ENCODE measurements at regions not wholly inside any gene's neighbourhood (a gene's known extent, or its start where the extent isn't known, plus 50 kb on each side); places are given as distances from the start of the nearest gene placed in this dataset.

GRCh38 chrX:113455582-113455981 is 615.0 kb upstream of the AMOT start:
- no peaks in the 10 kb centered on the region for H3K36me3 ChIP-seq (ENCODE audit: insufficient read depth)
- H3K79me2 ChIP-seq (ENCODE audit: insufficient read depth, low read depth), result no peaks in the 10 kb centered on the region
- no peaks in the 10 kb centered on the region for H3K27me3 ChIP-seq (ENCODE audit: insufficient read depth, low read depth)
- H3K27ac ChIP-seq, result no peak overlapping the region
- H3K4me1 ChIP-seq (ENCODE audit: low read depth, poor library complexity, severe bottlenecking), result no peaks in the 10 kb centered on the region
- H3K9ac ChIP-seq, result no peak overlapping the region
- H3K4me2 ChIP-seq, result no peak overlapping the region
- no peak overlapping the region for H2AFZ ChIP-seq (ENCODE audit: low read depth)
- TF ChIP-seq, protein P1, sequence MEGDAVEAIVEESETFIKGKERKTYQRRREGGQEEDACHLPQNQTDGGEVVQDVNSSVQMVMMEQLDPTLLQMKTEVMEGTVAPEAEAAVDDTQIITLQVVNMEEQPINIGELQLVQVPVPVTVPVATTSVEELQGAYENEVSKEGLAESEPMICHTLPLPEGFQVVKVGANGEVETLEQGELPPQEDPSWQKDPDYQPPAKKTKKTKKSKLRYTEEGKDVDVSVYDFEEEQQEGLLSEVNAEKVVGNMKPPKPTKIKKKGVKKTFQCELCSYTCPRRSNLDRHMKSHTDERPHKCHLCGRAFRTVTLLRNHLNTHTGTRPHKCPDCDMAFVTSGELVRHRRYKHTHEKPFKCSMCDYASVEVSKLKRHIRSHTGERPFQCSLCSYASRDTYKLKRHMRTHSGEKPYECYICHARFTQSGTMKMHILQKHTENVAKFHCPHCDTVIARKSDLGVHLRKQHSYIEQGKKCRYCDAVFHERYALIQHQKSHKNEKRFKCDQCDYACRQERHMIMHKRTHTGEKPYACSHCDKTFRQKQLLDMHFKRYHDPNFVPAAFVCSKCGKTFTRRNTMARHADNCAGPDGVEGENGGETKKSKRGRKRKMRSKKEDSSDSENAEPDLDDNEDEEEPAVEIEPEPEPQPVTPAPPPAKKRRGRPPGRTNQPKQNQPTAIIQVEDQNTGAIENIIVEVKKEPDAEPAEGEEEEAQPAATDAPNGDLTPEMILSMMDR (conservative IDR thresholded peaks at IDR 0.05; ENCODE audit: low read depth, low read length), result no peak
- H3K4me3 ChIP-seq (IDR thresholded peaks at IDR 0.05; ENCODE audit: insufficient read depth, low read depth, low read length), result no peak overlapping the region
- H4K20me1 ChIP-seq (ENCODE audit: insufficient read depth), result no peaks in the 10 kb centered on the region

GRCh38 chrX:113429011-113429410 is 588.4 kb upstream of the AMOT start:
- Histone ChIP-seq H3K27me3 (ENCODE audit: insufficient read depth, low read depth) (no peaks in the 10 kb centered on the region), H3K4me2 (no peak overlapping the region), H3K9ac (no peak overlapping the region), H3K27ac (no peak overlapping the region), H3K79me2 (ENCODE audit: insufficient read depth, low read depth) (no peaks in the 10 kb centered on the region), H3K36me3 (ENCODE audit: insufficient read depth) (no peaks in the 10 kb centered on the region), H3K4me3 (IDR thresholded peaks at IDR 0.05; ENCODE audit: insufficient read depth, low read depth, low read length) (no peak overlapping the region), H2AFZ (ENCODE audit: low read depth) (no peak overlapping the region), H3K4me1 (ENCODE audit: low read depth, poor library complexity, severe bottlenecking) (no peaks in the 10 kb centered on the region), H4K20me1 (ENCODE audit: insufficient read depth) (no peaks in the 10 kb centered on the region)
- TF ChIP-seq, protein P1 (conservative IDR thresholded peaks at IDR 0.05; ENCODE audit: low read depth, low read length), result no peak

DNA sequence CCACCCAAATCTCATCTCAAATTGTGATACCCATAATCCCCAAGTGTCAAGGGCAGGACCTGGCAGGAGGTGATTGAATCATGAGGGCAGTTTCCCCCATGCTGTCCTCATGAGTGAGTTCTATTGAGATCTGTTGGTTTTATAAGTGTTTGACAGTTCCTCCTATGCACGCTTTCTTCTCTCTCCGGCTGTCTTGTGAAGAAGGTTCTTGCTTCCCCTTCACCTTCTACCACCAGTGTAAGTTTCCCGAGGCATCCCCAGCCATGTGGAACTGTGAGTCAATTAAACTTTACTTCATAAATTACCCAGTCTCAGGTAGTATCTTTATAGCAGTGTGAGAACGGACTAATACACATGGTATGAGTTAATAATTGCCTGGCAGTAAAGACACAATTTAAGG is 581.7 kb upstream of the AMOT start:
- TF ChIP-seq, protein P1 (conservative IDR thresholded peaks at IDR 0.05; ENCODE audit: low read depth, low read length), result no peak
- Histone ChIP-seq H3K9ac (no peak overlapping the region), H3K4me3 (IDR thresholded peaks at IDR 0.05; ENCODE audit: insufficient read depth, low read depth, low read length) (no peak overlapping the region), H3K79me2 (ENCODE audit: insufficient read depth, low read depth) (no peaks in the 10 kb centered on the region), H3K4me1 (ENCODE audit: low read depth, poor library complexity, severe bottlenecking) (no peaks in the 10 kb centered on the region), H2AFZ (ENCODE audit: low read depth) (no peak overlapping the region), H3K4me2 (no peak overlapping the region), H3K27ac (no peak overlapping the region), H3K27me3 (ENCODE audit: insufficient read depth, low read depth) (no peaks in the 10 kb centered on the region), H4K20me1 (ENCODE audit: insufficient read depth) (no peaks in the 10 kb centered on the region), H3K36me3 (ENCODE audit: insufficient read depth) (no peaks in the 10 kb centered on the region)

- Histone ChIP-seq H3K27me3 (ENCODE audit: insufficient read depth, low read depth) (no peaks in the 10 kb centered on the region), H2AFZ (ENCODE audit: low read depth) (no peak overlapping the region), H4K20me1 (ENCODE audit: insufficient read depth) (no peaks in the 10 kb centered on the region), H3K4me3 (IDR thresholded peaks at IDR 0.05; ENCODE audit: insufficient read depth, low read depth, low read length) (no peak overlapping the region), H3K9ac (no peak overlapping the region), H3K36me3 (ENCODE audit: insufficient read depth) (no peaks in the 10 kb centered on the region), H3K27ac (no peak overlapping the region), H3K4me1 (ENCODE audit: low read depth, poor library complexity, severe bottlenecking) (no peaks in the 10 kb centered on the region), H3K79me2 (ENCODE audit: insufficient read depth, low read depth) (no peaks in the 10 kb centered on the region), H3K4me2 (no peak overlapping the region)
- TF ChIP-seq, protein P1 (conservative IDR thresholded peaks at IDR 0.05; ENCODE audit: low read depth, low read length), result no peak
Observed at GRCh38 chrX:113421432-113421831, 580.8 kb upstream of the AMOT start.
